NCI-H146 treated with DMSO at 0.1 percent for 48 hours (cell line): ENCODE measurements at regions not wholly inside any gene's neighbourhood (a gene's known extent, or its start where the extent isn't known, plus 50 kb on each side); places are given as distances from the start of the nearest gene placed in this dataset.

Source experiments
- DNase-seq: peaks from one replicate; lab custom pipeline; 2025; ENCODE audit not compliant: unreplicated experiment; lab: John Stamatoyannopoulos, UW

GRCh38 chr9:1462626-1463308 lies 412.6 kb downstream of the DMRT2 start:
- DNase-seq: no peak

GRCh38 chr9:1469996-1470395 lies 419.8 kb downstream of the DMRT2 start:
- no peak for DNase-seq

GRCh38 chr9:1473956-1474634 lies 423.9 kb downstream of the DMRT2 start:
- DNase-seq: no peak

- no peak for DNase-seq
Observed at GRCh38 chr9:1474671-1475070, 424.5 kb downstream of the DMRT2 start.

- no peak for DNase-seq
Observed at GRCh38 chr9:1490341-1491232, 440.4 kb downstream of the DMRT2 start.

- DNase-seq: no peak
Observed at GRCh38 chr9:1492156-1492555, 442.0 kb downstream of the DMRT2 start.

GRCh38 chr9:1495282-1496030 lies 445.3 kb downstream of the DMRT2 start:
- no peak for DNase-seq

- no peak for DNase-seq
Observed at GRCh38 chr9:1505489-1505888, 455.3 kb downstream of the DMRT2 start.

- no peak for DNase-seq
Observed at GRCh38 chr9:1510712-1511111, 460.6 kb downstream of the DMRT2 start.

GRCh38 chr9:1513105-1513504 lies 462.9 kb downstream of the DMRT2 start:
- DNase-seq: no peak

- no peak for DNase-seq
Observed at GRCh38 chr9:1514250-1514649, 464.1 kb downstream of the DMRT2 start.

- no peak for DNase-seq
Observed at GRCh38 chr9:1514776-1515363, 464.7 kb downstream of the DMRT2 start.

- no peak for DNase-seq
Observed at GRCh38 chr9:1515557-1515956, 465.4 kb downstream of the DMRT2 start.

- no peak for DNase-seq
Observed at GRCh38 chr9:1521547-1521946, 471.4 kb downstream of the DMRT2 start.

GRCh38 chr9:1522219-1522767 lies 472.1 kb downstream of the DMRT2 start:
- DNase-seq: no peak

- DNase-seq: no peak
Observed at GRCh38 chr9:1528456-1528855, 478.3 kb downstream of the DMRT2 start.

GRCh38 chr9:1530696-1531095 lies 480.5 kb downstream of the DMRT2 start:
- no peak for DNase-seq

- DNase-seq: no peak
Observed at GRCh38 chr9:1531424-1531823, 481.3 kb downstream of the DMRT2 start.

GRCh38 chr9:1532171-1532570 lies 482.0 kb downstream of the DMRT2 start:
- DNase-seq: no peak

- DNase-seq: no peak
Observed at GRCh38 chr9:1535051-1535450, 480.1 kb upstream of the SMARCA2 start.
